Liver (tissue), 8 donors: ENCODE measurements at regions not wholly inside any gene's neighbourhood (a gene's known extent, or its start where the extent isn't known, plus 50 kb on each side); places are given as distances from the start of the nearest gene placed in this dataset.

Source experiments
- DNase-seq: peaks from one replicate; pipeline ENCODE4 v3.0.0-alpha.2; 2017; ENCODE audit warnings: low spot score
- H3K27ac ChIP-seq, 2 donors: one replicate each; pipeline ENCODE4 v1.7.0; 2013; ENCODE audit warnings: inconsistent platforms in 2 of 2, low read length in 2 of 2, control low read depth in 1 of 2, low read depth in 1 of 2, mild to moderate bottlenecking in 1 of 2
- H3K27me3 ChIP-seq, 4 donors: one replicate each; pipeline versions ENCODE4 v1.6.1 to v1.7.0; 2013; ENCODE audit warnings: low read length in 3 of 4, inconsistent platforms in 1 of 4, mild to moderate bottlenecking in 1 of 4, moderate library complexity in 1 of 4; ENCODE audit not compliant: control insufficient read depth in 4 of 4, insufficient read depth in 4 of 4
- H3K36me3 ChIP-seq, 4 donors: one replicate each; pipeline versions ENCODE4 v1.6.1 to v1.7.0; 2013; ENCODE audit warnings: low read length in 3 of 4, mild to moderate bottlenecking in 3 of 4, low read depth in 1 of 4, moderate library complexity in 1 of 4; ENCODE audit not compliant: control insufficient read depth in 4 of 4, insufficient read depth in 3 of 4
- H3K4me1 ChIP-seq, 4 donors: one replicate each; pipeline versions ENCODE4 v1.6.1 to v1.7.0; 2013; ENCODE audit warnings: low read length in 3 of 4, mild to moderate bottlenecking in 3 of 4, moderate library complexity in 1 of 4; ENCODE audit not compliant: control insufficient read depth in 4 of 4, insufficient read depth in 4 of 4
- H3K4me3 ChIP-seq, 3 donors: one replicate each; pipeline versions ENCODE4 v1.6.1 to v1.7.0; 2013; ENCODE audit warnings: low read length in 3 of 3, control low read depth in 1 of 3, low read depth in 1 of 3, mild to moderate bottlenecking in 1 of 3
- H3K9ac ChIP-seq, 2 donors: one replicate each; pipeline ENCODE4 v1.7.0; 2013; ENCODE audit warnings: low read length in 2 of 2, mild to moderate bottlenecking in 2 of 2, moderate library complexity in 2 of 2, control low read depth in 1 of 2, low read depth in 1 of 2
- H3K9me3 ChIP-seq, 4 donors: one replicate each; pipeline versions ENCODE4 v1.6.1 to v1.7.0; 2013; ENCODE audit warnings: low read length in 3 of 4; ENCODE audit not compliant: control insufficient read depth in 4 of 4
- ATF3 ChIP-seq: IDR thresholded peaks from 2 replicates; pipeline ENCODE4 v1.6.1; 2016; ENCODE audit warnings: antibody characterized with exemption
- CTCF ChIP-seq: fragments of 150-350 bp; IDR thresholded peaks from 2 replicates; pipeline ENCODE4 v1.5.1; 2017; ENCODE audit warnings: improper control_type of control experiment, low read depth, low read length; ENCODE audit not compliant: missing input control
- EGR1 ChIP-seq, 2 donors: IDR thresholded peaks; 2 replicates each; pipeline ENCODE4 v1.6.1; 2016 to 2018; ENCODE audit warnings: antibody characterized with exemption in 2 of 2, low read depth in 2 of 2
- FOXA1 ChIP-seq: IDR thresholded peaks from 2 replicates; pipeline ENCODE4 v1.6.1; 2016; ENCODE audit warnings: antibody characterized with exemption
- GABPA ChIP-seq, 2 donors: IDR thresholded peaks in 1 of 2; conservative IDR thresholded peaks in 1 of 2; 2 replicates each; pipeline ENCODE4 v1.6.1; 2016; ENCODE audit warnings: antibody characterized with exemption in 2 of 2, mild to moderate bottlenecking in 1 of 2, moderate library complexity in 1 of 2
- HNF4A ChIP-seq, 2 donors: conservative IDR thresholded peaks; 2 replicates each; pipeline ENCODE4 v1.6.1; 2016; ENCODE audit warnings: antibody characterized with exemption in 2 of 2, mild to moderate bottlenecking in 2 of 2
- HNF4G ChIP-seq: IDR thresholded peaks from 2 replicates; pipeline ENCODE4 v1.6.1; 2016; ENCODE audit warnings: antibody characterized with exemption
- JUND ChIP-seq, 2 donors: IDR thresholded peaks; 2 replicates each; pipeline ENCODE4 v1.6.1; 2016; ENCODE audit warnings: antibody characterized with exemption in 2 of 2
- MAX ChIP-seq: IDR thresholded peaks from 2 replicates; pipeline ENCODE4 v1.6.1; 2016; ENCODE audit warnings: antibody characterized with exemption
- NR2F2 ChIP-seq: IDR thresholded peaks from 2 replicates; pipeline ENCODE4 v1.6.1; 2016; ENCODE audit warnings: antibody characterized with exemption
- RAD21 ChIP-seq, 2 donors: IDR thresholded peaks; 2 replicates each; pipeline ENCODE4 v1.6.1; 2016; ENCODE audit warnings: antibody characterized with exemption in 2 of 2, mild to moderate bottlenecking in 2 of 2
- REST ChIP-seq: IDR thresholded peaks from 2 replicates; pipeline ENCODE4 v1.6.1; 2016; ENCODE audit warnings: antibody characterized with exemption, mild to moderate bottlenecking
- RXRA ChIP-seq, 2 donors: IDR thresholded peaks; 2 replicates each; pipeline ENCODE4 v1.6.1; 2017 to 2018; ENCODE audit warnings: antibody characterized with exemption in 2 of 2, mild to moderate bottlenecking in 1 of 2
- SP1 ChIP-seq: IDR thresholded peaks from 2 replicates; pipeline ENCODE4 v1.6.1; 2018; ENCODE audit warnings: antibody characterized with exemption, mild to moderate bottlenecking
- TAF1 ChIP-seq: conservative IDR thresholded peaks from 2 replicates; pipeline ENCODE4 v1.6.1; 2016; ENCODE audit warnings: antibody characterized with exemption, mild to moderate bottlenecking
- YY1 ChIP-seq: IDR thresholded peaks from 2 replicates; pipeline ENCODE4 v1.6.1; 2016; ENCODE audit warnings: antibody characterized with exemption, mild to moderate bottlenecking
- WGBS: extraction: QIAGEN DNeasy Blood & Tissue Kit; methylation state at CpG from one replicate; pipeline ENCODE4 v1.1.7; 2013; 5-methylcytosine and 5-hydroxymethylcytosine counted together
- donor health status: healthy.
- donor health status: healthy.
- donor health status: healthy.
- donor health status: healthy.
- donor health status: healthy.

- no peak for TF ChIP-seq CTCF
- TF ChIP-seq HNF4A (conservative IDR thresholded peaks at IDR 0.05), result no peak
- TF ChIP-seq ATF3, result no peak
- no peak for TF ChIP-seq YY1
- no peak for TF ChIP-seq GABPA (IDR thresholded peaks at IDR 0.05 in 1 of 2, conservative IDR thresholded peaks at IDR 0.05 in 1 of 2)
- TF ChIP-seq HNF4G, result no peak
- TF ChIP-seq RXRA (IDR thresholded peaks at IDR 0.05), result no peak
- no peak for TF ChIP-seq RAD21 (IDR thresholded peaks at IDR 0.05)
- TF ChIP-seq NR2F2, result no peak
- TF ChIP-seq FOXA1, result no peak
- no peak for TF ChIP-seq TAF1
- no peak for TF ChIP-seq REST
- Histone ChIP-seq H3K4me1 (no peaks in the 10 kb centered on the region), H3K27me3 (no peaks in the 10 kb centered on the region), H3K9ac (no peak overlapping the region), H3K27ac (no peak overlapping the region), H3K4me3 (no peak overlapping the region), H3K36me3 (no peaks in the 10 kb centered on the region), H3K9me3 (no peaks in the 10 kb centered on the region)
- 76% methylated on average over 8 of the region's 8 CpGs for WGBS
- no peak for DNase-seq
Observed at GRCh38 chr3:150300852-150301517, 107.1 kb upstream of the TSC22D2 start.

GRCh38 chr3:150300388-150300787 is 107.7 kb upstream of the TSC22D2 start:
- Histone ChIP-seq H3K9me3 (no peaks in the 10 kb centered on the region), H3K36me3 (no peaks in the 10 kb centered on the region), H3K27me3 (no peaks in the 10 kb centered on the region), H3K4me1 (no peaks in the 10 kb centered on the region), H3K9ac (no peak overlapping the region), H3K4me3 (no peak overlapping the region), H3K27ac (no peak overlapping the region)
- DNase-seq, result no peak
- WGBS, result 95% methylated on average over 2 of the region's 2 CpGs
- TF ChIP-seq HNF4A (conservative IDR thresholded peaks at IDR 0.05) (no peak), ATF3 (no peak), EGR1 (IDR thresholded peaks at IDR 0.05; ENCODE audit: low read depth in 2 of 2) (no peak), NR2F2 (no peak), HNF4G (no peak), FOXA1 (no peak), CTCF (no peak), RXRA (IDR thresholded peaks at IDR 0.05) (no peak), TAF1 (no peak), REST (no peak), RAD21 (IDR thresholded peaks at IDR 0.05) (no peak), SP1 (no peak), GABPA (IDR thresholded peaks at IDR 0.05 in 1 of 2, conservative IDR thresholded peaks at IDR 0.05 in 1 of 2) (no peak), JUND (IDR thresholded peaks at IDR 0.05) (no peak), MAX (no peak)
